ENCODE measurements at regions not wholly inside any gene's neighbourhood (a gene's known extent, or its start where the extent isn't known, plus 50 kb on each side); places are given as distances from the start of the nearest gene placed in this dataset.
"Not testable (repeated sequence)": the region's sequence is repeated elsewhere in the genome, so short reads cannot be mapped to it uniquely, and the experiment has no call there.

- H3K9me3 Mint-ChIP-seq (ENCODE audit: insufficient read depth); H3K27me3 Mint-ChIP-seq; POLR2A ChIA-PET; H3K27ac ChIP-seq (ENCODE audit: low read length in 2 of 2); H3K27ac Mint-ChIP-seq; DNase-seq; H3K9ac ChIP-seq (ENCODE audit: low read length); H2AFZ ChIP-seq (ENCODE audit: insufficient read depth, low read depth, low read length, poor library complexity, severe bottlenecking); H3K4me2 ChIP-seq (replicated peaks; ENCODE audit: low read depth, low read length, poor library complexity, severe bottlenecking); H3K79me2 ChIP-seq (ENCODE audit: control insufficient read depth, insufficient read depth, low read length); H3K4me3 Mint-ChIP-seq; intact Hi-C loops (cut with micrococcal nuclease); H3K27me3 ChIP-seq (replicated peaks in 1 of 4; ENCODE audit: control extremely low read depth in 1 of 4, control insufficient read depth in 3 of 4, insufficient read depth in 4 of 4, low read length in 3 of 4); CTCF ChIA-PET; ATAC-seq (ENCODE audit: low read depth); H4K20me1 ChIP-seq (ENCODE audit: control insufficient read depth, insufficient read depth, low read length, poor library complexity, severe bottlenecking); H3K36me3 ChIP-seq (replicated peaks in 1 of 2; ENCODE audit: control extremely low read depth in 1 of 2, control insufficient read depth in 1 of 2, extremely low read depth in 1 of 2, insufficient read depth in 2 of 2, low read length in 1 of 2); H3K4me3 ChIP-seq (ENCODE audit: control extremely low read depth in 1 of 5, extremely low read depth in 1 of 5, insufficient read depth in 1 of 5, low read depth in 2 of 5, low read length in 4 of 5); H3K4me1 ChIP-seq (ENCODE audit: control insufficient read depth in 2 of 2, insufficient read depth in 2 of 2, low read length in 2 of 2); H3K4me1 Mint-ChIP-seq: not testable (repeated sequence)
- peaks cover 0 to 59% (median 2%) of the 10 kb centered on the region in 3 donors for H3K9me3 ChIP-seq (ENCODE audit: control extremely low read depth in 1 of 3, control insufficient read depth in 2 of 3, insufficient read depth in 1 of 3, low read length in 2 of 3)
- 73% methylated on average over 20 of the region's 26 CpGs for WGBS (ENCODE audit: insufficient coverage)
Observed at GRCh38 chrY:11102987-11103386, 1575.3 kb downstream of the TSPY10 start.

GRCh38 chrY:11107127-11107918 lies 1579.6 kb downstream of the TSPY10 start:
- H3K4me2 ChIP-seq (replicated peaks; ENCODE audit: low read depth, low read length, poor library complexity, severe bottlenecking); H4K20me1 ChIP-seq (ENCODE audit: control insufficient read depth, insufficient read depth, low read length, poor library complexity, severe bottlenecking); H3K4me1 Mint-ChIP-seq; H3K27ac Mint-ChIP-seq; H3K4me1 ChIP-seq (ENCODE audit: control insufficient read depth in 2 of 2, insufficient read depth in 2 of 2, low read length in 2 of 2); CTCF ChIA-PET; H3K27me3 ChIP-seq (replicated peaks in 1 of 4; ENCODE audit: control extremely low read depth in 1 of 4, control insufficient read depth in 3 of 4, insufficient read depth in 4 of 4, low read length in 3 of 4); H3K9ac ChIP-seq (ENCODE audit: low read length); H3K36me3 ChIP-seq (replicated peaks in 1 of 2; ENCODE audit: control extremely low read depth in 1 of 2, control insufficient read depth in 1 of 2, extremely low read depth in 1 of 2, insufficient read depth in 2 of 2, low read length in 1 of 2); DNase-seq; H3K79me2 ChIP-seq (ENCODE audit: control insufficient read depth, insufficient read depth, low read length); ATAC-seq (ENCODE audit: low read depth); POLR2A ChIA-PET; H3K4me3 Mint-ChIP-seq; intact Hi-C loops (cut with micrococcal nuclease); H3K9me3 Mint-ChIP-seq (ENCODE audit: insufficient read depth); H3K27me3 Mint-ChIP-seq; H3K4me3 ChIP-seq (ENCODE audit: control extremely low read depth in 1 of 5, extremely low read depth in 1 of 5, insufficient read depth in 1 of 5, low read depth in 2 of 5, low read length in 4 of 5); H2AFZ ChIP-seq (ENCODE audit: insufficient read depth, low read depth, low read length, poor library complexity, severe bottlenecking); H3K27ac ChIP-seq (ENCODE audit: low read length in 2 of 2): not testable (repeated sequence)
- peaks cover 0 to 21% (median 0%) of the 10 kb centered on the region in 3 donors for H3K9me3 ChIP-seq (ENCODE audit: control extremely low read depth in 1 of 3, control insufficient read depth in 2 of 3, insufficient read depth in 1 of 3, low read length in 2 of 3)
- 72% methylated on average over 44 of the region's 44 CpGs for WGBS (ENCODE audit: insufficient coverage)

DNA sequence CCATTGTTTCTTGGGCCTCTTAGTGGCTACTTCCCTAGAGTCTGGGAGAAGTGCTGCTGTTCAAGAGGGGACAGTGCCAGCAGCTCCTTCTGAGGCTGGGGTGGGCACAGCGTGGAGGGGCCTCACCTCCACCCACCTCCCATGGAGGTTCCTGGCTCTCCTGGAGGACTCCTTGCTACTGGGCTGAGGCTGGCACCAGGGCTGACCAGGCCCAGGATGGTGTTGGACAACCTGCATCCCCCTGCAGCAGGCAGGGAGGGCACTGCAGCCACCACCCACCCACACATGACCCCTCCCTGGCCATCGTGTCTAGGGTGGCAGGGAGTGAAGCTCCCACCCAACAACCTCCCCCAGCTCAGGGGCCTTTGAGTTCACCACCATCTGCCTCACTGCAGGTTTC lies 1549.3 kb upstream of the USP9Y start:
- H2AFZ ChIP-seq (ENCODE audit: insufficient read depth, low read depth, low read length, poor library complexity, severe bottlenecking); H3K27me3 ChIP-seq (replicated peaks in 1 of 4; ENCODE audit: control extremely low read depth in 1 of 4, control insufficient read depth in 3 of 4, insufficient read depth in 4 of 4, low read length in 3 of 4); DNase-seq; H3K4me1 ChIP-seq (ENCODE audit: control insufficient read depth in 2 of 2, insufficient read depth in 2 of 2, low read length in 2 of 2); H3K4me3 ChIP-seq (ENCODE audit: control extremely low read depth in 1 of 5, extremely low read depth in 1 of 5, insufficient read depth in 1 of 5, low read depth in 2 of 5, low read length in 4 of 5); H3K9ac ChIP-seq (ENCODE audit: low read length); H3K4me3 Mint-ChIP-seq; H3K4me1 Mint-ChIP-seq; H3K4me2 ChIP-seq (replicated peaks; ENCODE audit: low read depth, low read length, poor library complexity, severe bottlenecking); CTCF ChIA-PET; H3K79me2 ChIP-seq (ENCODE audit: control insufficient read depth, insufficient read depth, low read length); H3K9me3 Mint-ChIP-seq (ENCODE audit: insufficient read depth); ATAC-seq (ENCODE audit: low read depth); H3K36me3 ChIP-seq (replicated peaks in 1 of 2; ENCODE audit: control extremely low read depth in 1 of 2, control insufficient read depth in 1 of 2, extremely low read depth in 1 of 2, insufficient read depth in 2 of 2, low read length in 1 of 2); H3K27ac Mint-ChIP-seq; intact Hi-C loops (cut with micrococcal nuclease); H3K27ac ChIP-seq (ENCODE audit: low read length in 2 of 2); H3K27me3 Mint-ChIP-seq; POLR2A ChIA-PET; H4K20me1 ChIP-seq (ENCODE audit: control insufficient read depth, insufficient read depth, low read length, poor library complexity, severe bottlenecking): not testable (repeated sequence)
- H3K9me3 ChIP-seq (ENCODE audit: control extremely low read depth in 1 of 3, control insufficient read depth in 2 of 3, insufficient read depth in 1 of 3, low read length in 2 of 3), result peaks cover 0 to 12% (median 0%) of the 10 kb centered on the region in 3 donors
- no CpG with 5 or more reads among the region's 2 CpGs for WGBS (ENCODE audit: insufficient coverage)

- ATAC-seq (ENCODE audit: low read depth); intact Hi-C loops (cut with micrococcal nuclease); H3K4me3 Mint-ChIP-seq; H3K9ac ChIP-seq (ENCODE audit: low read length); POLR2A ChIA-PET; H3K79me2 ChIP-seq (ENCODE audit: control insufficient read depth, insufficient read depth, low read length); H3K4me3 ChIP-seq (ENCODE audit: control extremely low read depth in 1 of 5, extremely low read depth in 1 of 5, insufficient read depth in 1 of 5, low read depth in 2 of 5, low read length in 4 of 5); H3K27ac Mint-ChIP-seq; H3K4me1 Mint-ChIP-seq; CTCF ChIA-PET; DNase-seq; H3K27ac ChIP-seq (ENCODE audit: low read length in 2 of 2); H3K27me3 Mint-ChIP-seq; H3K4me1 ChIP-seq (ENCODE audit: control insufficient read depth in 2 of 2, insufficient read depth in 2 of 2, low read length in 2 of 2); H4K20me1 ChIP-seq (ENCODE audit: control insufficient read depth, insufficient read depth, low read length, poor library complexity, severe bottlenecking); H2AFZ ChIP-seq (ENCODE audit: insufficient read depth, low read depth, low read length, poor library complexity, severe bottlenecking); H3K4me2 ChIP-seq (replicated peaks; ENCODE audit: low read depth, low read length, poor library complexity, severe bottlenecking); H3K36me3 ChIP-seq (replicated peaks in 1 of 2; ENCODE audit: control extremely low read depth in 1 of 2, control insufficient read depth in 1 of 2, extremely low read depth in 1 of 2, insufficient read depth in 2 of 2, low read length in 1 of 2); H3K9me3 Mint-ChIP-seq (ENCODE audit: insufficient read depth); H3K27me3 ChIP-seq (replicated peaks in 1 of 4; ENCODE audit: control extremely low read depth in 1 of 4, control insufficient read depth in 3 of 4, insufficient read depth in 4 of 4, low read length in 3 of 4): not testable (repeated sequence)
- H3K9me3 ChIP-seq (ENCODE audit: control extremely low read depth in 1 of 3, control insufficient read depth in 2 of 3, insufficient read depth in 1 of 3, low read length in 2 of 3), result peaks cover 0 to 20% (median 0%) of the 10 kb centered on the region in 3 donors
- WGBS (ENCODE audit: insufficient coverage), result 60% methylated on average over 7 of the region's 21 CpGs
Observed at GRCh38 chrY:11156100-11156499, 1544.9 kb upstream of the USP9Y start.

All from B cell (primary cell).